H1 (cell line): ENCODE measurements at regions not wholly inside any gene's neighbourhood (a gene's known extent, or its start where the extent isn't known, plus 50 kb on each side); places are given as distances from the start of the nearest gene placed in this dataset.

Experiments used
- TF ChIP-seq, protein P1 (sequence below): fragments of 300-600 bp; sonication (generic); IDR thresholded peaks from 2 replicates; pipeline ENCODE4 v1.7.1; 2012; ENCODE audit warnings: low read length, moderate library complexity, mild to moderate bottlenecking, inconsistent platforms; ENCODE audit not compliant: insufficient replicate concordance

- TF ChIP-seq, protein P1, sequence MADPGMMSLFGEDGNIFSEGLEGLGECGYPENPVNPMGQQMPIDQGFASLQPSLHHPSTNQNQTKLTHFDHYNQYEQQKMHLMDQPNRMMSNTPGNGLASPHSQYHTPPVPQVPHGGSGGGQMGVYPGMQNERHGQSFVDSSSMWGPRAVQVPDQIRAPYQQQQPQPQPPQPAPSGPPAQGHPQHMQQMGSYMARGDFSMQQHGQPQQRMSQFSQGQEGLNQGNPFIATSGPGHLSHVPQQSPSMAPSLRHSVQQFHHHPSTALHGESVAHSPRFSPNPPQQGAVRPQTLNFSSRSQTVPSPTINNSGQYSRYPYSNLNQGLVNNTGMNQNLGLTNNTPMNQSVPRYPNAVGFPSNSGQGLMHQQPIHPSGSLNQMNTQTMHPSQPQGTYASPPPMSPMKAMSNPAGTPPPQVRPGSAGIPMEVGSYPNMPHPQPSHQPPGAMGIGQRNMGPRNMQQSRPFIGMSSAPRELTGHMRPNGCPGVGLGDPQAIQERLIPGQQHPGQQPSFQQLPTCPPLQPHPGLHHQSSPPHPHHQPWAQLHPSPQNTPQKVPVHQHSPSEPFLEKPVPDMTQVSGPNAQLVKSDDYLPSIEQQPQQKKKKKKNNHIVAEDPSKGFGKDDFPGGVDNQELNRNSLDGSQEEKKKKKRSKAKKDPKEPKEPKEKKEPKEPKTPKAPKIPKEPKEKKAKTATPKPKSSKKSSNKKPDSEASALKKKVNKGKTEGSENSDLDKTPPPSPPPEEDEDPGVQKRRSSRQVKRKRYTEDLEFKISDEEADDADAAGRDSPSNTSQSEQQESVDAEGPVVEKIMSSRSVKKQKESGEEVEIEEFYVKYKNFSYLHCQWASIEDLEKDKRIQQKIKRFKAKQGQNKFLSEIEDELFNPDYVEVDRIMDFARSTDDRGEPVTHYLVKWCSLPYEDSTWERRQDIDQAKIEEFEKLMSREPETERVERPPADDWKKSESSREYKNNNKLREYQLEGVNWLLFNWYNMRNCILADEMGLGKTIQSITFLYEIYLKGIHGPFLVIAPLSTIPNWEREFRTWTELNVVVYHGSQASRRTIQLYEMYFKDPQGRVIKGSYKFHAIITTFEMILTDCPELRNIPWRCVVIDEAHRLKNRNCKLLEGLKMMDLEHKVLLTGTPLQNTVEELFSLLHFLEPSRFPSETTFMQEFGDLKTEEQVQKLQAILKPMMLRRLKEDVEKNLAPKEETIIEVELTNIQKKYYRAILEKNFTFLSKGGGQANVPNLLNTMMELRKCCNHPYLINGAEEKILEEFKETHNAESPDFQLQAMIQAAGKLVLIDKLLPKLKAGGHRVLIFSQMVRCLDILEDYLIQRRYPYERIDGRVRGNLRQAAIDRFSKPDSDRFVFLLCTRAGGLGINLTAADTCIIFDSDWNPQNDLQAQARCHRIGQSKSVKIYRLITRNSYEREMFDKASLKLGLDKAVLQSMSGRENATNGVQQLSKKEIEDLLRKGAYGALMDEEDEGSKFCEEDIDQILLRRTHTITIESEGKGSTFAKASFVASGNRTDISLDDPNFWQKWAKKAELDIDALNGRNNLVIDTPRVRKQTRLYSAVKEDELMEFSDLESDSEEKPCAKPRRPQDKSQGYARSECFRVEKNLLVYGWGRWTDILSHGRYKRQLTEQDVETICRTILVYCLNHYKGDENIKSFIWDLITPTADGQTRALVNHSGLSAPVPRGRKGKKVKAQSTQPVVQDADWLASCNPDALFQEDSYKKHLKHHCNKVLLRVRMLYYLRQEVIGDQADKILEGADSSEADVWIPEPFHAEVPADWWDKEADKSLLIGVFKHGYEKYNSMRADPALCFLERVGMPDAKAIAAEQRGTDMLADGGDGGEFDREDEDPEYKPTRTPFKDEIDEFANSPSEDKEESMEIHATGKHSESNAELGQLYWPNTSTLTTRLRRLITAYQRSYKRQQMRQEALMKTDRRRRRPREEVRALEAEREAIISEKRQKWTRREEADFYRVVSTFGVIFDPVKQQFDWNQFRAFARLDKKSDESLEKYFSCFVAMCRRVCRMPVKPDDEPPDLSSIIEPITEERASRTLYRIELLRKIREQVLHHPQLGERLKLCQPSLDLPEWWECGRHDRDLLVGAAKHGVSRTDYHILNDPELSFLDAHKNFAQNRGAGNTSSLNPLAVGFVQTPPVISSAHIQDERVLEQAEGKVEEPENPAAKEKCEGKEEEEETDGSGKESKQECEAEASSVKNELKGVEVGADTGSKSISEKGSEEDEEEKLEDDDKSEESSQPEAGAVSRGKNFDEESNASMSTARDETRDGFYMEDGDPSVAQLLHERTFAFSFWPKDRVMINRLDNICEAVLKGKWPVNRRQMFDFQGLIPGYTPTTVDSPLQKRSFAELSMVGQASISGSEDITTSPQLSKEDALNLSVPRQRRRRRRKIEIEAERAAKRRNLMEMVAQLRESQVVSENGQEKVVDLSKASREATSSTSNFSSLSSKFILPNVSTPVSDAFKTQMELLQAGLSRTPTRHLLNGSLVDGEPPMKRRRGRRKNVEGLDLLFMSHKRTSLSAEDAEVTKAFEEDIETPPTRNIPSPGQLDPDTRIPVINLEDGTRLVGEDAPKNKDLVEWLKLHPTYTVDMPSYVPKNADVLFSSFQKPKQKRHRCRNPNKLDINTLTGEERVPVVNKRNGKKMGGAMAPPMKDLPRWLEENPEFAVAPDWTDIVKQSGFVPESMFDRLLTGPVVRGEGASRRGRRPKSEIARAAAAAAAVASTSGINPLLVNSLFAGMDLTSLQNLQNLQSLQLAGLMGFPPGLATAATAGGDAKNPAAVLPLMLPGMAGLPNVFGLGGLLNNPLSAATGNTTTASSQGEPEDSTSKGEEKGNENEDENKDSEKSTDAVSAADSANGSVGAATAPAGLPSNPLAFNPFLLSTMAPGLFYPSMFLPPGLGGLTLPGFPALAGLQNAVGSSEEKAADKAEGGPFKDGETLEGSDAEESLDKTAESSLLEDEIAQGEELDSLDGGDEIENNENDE, result no peak
These were observed 141.0 kb downstream of the RFC3 start (continued) for GRCh38 chr13:33958964-33959363.
